ENCODE measurements at regions not wholly inside any gene's neighbourhood (a gene's known extent, or its start where the extent isn't known, plus 50 kb on each side); places are given as distances from the start of the nearest gene placed in this dataset.
"Not testable (repeated sequence)": the region's sequence is repeated elsewhere in the genome, so short reads cannot be mapped to it uniquely, and the experiment has no call there.

DNA sequence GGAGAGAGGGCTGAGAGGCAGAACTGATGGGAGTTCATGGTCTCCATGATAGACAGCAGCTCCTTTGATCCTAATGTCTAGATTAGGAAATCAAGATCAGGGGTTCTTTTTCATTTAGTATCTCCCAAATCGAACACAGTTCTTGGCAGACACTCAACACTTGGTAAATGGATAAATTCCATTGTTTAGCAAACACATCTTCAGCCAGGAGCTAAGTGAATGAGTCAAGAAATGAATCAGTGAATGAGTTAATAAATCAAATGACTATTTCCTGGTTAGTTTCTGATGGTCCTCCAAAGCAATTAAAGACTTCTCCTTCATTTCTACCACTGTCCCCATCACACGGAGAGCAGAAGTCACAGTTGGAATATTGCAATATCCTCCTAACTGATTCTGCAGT is 120.0 kb upstream of the SHISA3 start:
- TF ChIP-seq, protein P1, sequence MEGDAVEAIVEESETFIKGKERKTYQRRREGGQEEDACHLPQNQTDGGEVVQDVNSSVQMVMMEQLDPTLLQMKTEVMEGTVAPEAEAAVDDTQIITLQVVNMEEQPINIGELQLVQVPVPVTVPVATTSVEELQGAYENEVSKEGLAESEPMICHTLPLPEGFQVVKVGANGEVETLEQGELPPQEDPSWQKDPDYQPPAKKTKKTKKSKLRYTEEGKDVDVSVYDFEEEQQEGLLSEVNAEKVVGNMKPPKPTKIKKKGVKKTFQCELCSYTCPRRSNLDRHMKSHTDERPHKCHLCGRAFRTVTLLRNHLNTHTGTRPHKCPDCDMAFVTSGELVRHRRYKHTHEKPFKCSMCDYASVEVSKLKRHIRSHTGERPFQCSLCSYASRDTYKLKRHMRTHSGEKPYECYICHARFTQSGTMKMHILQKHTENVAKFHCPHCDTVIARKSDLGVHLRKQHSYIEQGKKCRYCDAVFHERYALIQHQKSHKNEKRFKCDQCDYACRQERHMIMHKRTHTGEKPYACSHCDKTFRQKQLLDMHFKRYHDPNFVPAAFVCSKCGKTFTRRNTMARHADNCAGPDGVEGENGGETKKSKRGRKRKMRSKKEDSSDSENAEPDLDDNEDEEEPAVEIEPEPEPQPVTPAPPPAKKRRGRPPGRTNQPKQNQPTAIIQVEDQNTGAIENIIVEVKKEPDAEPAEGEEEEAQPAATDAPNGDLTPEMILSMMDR (conservative IDR thresholded peaks at IDR 0.05), result no peak
- H3K27ac ChIP-seq, result no peak overlapping the region

DNA sequence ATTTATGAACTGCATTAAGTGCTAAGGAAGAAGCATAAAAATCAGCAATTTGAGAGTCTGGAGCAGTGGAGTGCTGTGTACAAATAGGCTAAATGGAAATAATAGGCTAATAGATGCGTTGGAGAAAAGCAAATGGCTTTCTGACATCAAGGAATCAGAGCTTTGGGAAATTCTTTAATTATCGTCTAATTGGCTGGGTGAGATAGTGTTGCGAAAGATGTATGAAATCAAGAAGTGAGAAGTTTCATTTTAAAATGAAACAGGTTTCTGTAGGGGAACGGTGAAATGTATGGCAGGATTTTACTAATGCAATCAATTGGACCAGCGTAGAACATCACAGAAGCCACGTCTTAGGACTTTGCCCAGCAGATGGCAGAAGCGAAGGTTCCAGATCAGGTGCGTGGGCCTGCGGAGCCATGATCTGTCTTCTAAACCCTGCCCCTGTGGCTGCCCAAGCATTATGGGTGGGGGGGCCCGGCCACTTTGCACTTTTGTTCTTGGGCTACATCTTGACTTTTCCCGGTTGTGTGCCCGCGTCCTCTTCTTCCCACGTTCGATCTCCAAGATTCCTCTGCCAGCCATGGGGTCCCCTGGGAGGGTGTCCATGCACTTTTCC is 118.5 kb upstream of the SHISA3 start:
- TF ChIP-seq, protein P1 (conservative IDR thresholded peaks at IDR 0.05), result peak; percentile 4; the same call in 1 of the 2 replicates
- H3K27ac ChIP-seq, result no peak overlapping the region

DNA sequence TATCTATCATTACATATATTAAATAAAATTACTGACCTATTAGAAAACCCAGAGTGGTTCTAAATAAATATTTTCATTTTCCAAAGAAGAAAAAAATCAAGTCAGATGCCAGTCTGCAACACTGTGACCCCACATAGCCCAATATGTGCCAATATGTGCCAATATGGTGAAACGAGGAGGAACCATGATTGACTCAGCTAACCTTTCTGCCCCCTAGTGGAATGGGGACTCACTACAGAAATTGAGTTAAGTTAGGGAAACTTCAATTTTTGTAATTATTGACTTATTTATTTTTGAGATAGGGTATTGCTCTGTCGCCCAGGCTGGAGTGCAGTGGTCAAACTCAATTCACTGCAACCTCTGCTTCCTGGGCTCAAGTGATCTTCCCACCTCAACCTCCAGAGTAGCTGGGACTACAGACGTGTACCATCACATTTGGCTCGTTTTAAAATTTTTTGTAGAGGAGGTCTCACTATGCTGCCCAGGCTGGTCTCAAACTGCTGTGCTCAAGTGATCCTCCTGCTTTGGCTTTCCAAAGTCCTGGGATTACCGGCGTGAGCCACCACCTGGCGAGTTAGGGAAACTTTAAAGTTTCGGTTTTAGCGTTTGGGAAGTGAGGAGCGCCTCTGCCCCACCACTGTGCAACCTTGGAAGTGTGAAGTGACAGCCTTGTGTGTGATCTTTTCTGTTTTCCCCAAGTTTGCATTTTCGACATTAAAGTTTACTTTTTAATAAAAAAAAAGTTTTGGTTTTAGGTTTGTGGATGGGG is 116.8 kb upstream of the SHISA3 start:
- H3K27ac ChIP-seq, result no peak overlapping the region
- TF ChIP-seq, protein P1 (conservative IDR thresholded peaks at IDR 0.05), result peak; percentile 77

DNA sequence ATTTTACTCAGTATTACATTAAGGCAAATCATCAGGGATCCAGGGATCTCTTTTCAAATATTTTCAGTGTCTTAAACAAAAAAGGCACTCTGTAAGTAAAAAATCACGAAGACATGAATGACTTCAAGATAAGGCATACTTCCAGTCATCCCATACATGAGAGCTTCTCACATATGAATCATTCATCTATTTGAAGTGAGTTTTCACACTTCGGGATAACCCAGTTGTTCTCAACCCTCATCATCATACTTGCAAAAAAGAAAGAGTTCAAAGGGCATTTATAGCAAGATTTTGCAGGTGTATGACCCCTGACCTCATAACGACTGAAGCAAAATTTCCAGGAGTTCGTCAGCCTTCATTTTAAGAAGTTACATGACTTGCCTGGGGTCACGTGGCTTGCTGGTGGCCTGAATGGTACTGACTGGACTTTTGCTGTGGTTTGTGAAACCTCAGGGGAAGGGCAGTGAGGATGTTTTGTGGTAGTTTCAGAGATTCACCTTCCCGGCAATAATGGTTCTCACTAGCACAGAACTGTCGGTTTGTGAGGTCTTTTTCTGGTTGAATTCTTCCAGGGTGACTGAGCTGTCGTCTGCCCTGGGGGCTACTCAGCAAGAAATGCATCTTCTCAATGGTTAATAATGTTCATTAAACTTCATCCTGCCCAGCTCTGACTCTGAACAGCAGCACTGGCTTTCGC is 115.8 kb upstream of the SHISA3 start:
- TF ChIP-seq, protein P1 (conservative IDR thresholded peaks at IDR 0.05), result no peak

DNA sequence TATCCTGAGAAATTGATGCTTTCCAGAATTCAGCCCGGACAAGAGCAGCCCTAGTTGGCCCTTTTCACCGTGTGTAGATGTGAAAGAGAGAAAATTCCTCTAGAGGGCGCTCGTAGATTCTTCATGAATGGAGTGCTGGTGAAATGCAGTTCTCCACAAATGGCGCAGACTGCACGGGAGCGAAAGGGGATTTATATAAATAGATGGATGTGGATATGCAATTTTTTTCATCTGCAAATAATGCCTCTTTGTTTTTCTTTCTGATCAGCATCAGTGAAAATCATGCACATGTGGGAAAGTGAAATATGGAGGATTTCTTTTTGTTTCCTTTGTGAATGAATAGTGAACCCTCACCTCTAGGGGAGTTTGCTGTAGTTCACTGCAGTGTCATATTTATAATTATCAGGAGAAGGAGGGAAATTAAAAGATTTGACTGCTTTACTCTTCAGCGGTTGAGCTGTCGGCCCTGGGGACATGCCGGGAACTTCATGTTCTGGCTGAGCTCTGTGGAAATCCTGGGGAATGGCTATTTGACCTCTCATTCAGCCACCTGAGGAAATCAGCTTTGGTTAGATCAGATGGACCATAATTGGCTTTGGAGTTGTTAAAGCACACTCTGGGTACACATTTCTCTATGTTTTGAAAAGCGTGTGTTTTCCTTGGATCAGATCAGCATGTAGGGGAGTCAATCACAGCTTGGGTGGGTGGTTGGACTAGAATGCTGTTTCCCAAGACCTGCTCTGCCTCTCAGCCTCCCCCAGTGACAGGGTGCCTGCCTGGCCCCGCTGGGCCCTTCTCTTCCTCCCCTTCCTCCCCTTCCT is 115.0 kb upstream of the SHISA3 start:
- no peak overlapping the region for H3K27ac ChIP-seq
- TF ChIP-seq, protein P1 (conservative IDR thresholded peaks at IDR 0.05), result peak; percentile 89

More for the DNA sequence above, 115.8 kb upstream of the SHISA3 start:
- H3K27ac ChIP-seq, result no peak overlapping the region

DNA sequence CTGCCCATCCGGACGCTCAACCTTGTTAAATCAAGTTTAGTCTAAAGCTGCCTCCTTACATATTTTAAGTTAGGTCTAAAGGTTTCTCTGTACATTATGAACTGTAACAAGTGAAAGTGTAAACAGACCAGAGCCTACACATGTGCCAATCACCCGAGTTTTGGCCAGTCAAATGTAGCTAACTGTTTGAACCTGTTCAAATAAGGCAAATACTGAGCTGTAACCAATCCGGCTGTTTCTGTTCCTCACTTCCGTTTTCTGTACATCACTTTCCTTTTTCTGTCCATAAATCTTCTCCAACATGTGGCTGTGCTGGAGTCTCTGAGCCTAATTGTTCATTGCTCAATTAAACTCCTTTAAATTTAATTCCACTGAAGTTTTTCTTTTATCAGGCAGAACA is 113.3 kb upstream of the SHISA3 start:
- TF ChIP-seq, protein P1 (conservative IDR thresholded peaks at IDR 0.05), result no peak
- H3K27ac ChIP-seq, result no peak overlapping the region

DNA sequence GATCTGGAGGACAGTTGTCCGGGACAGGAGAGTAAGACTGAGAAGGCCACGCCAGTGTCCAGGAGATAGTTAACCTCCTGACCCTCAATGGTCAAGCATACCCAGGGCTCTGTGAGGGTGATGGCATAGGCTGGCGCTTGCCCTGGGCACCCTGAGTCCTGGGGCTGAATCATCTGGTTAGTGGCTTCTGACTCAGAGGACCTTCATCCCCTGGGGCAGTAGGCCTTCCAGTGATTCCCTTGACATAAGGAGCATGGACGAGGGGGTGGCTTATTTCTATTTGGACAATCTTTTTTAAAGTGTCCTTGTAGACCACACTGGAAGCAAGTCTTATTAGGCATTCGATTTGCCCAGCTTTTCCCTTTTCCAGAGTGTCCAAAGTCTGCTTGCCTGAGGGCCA is 108.4 kb upstream of the SHISA3 start:
- H3K27ac ChIP-seq, result not testable (repeated sequence)

DNA sequence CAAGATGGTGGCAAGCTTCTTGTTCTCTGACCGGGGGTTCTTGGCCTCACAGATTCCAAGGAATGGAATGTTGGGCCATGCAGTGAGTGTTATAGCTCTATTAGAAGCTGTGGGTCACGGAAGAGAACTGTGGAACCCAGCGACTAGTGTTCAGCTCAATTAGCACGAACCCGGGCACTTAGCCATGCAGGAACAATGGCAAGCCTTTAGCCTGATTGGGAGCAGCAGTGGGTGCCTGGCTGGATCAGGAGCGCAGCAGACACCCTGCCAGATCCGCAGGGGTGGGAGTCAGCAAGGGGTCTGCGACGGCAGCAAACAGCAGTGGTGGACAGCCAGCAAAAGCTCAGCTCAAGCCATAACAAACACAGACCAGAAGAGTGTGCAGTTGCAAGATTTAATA is 105.1 kb upstream of the SHISA3 start:
- H3K27ac ChIP-seq, result not testable (repeated sequence)
